ENCODE measurements at regions not wholly inside any gene's neighbourhood (a gene's known extent, or its start where the extent isn't known, plus 50 kb on each side); places are given as distances from the start of the nearest gene placed in this dataset.
"Not testable (repeated sequence)": the region's sequence is repeated elsewhere in the genome, so short reads cannot be mapped to it uniquely, and the experiment has no call there.

- peaks cover 24% of the 10 kb centered on the region for H3K27me3 Mint-ChIP-seq (ENCODE audit: low read depth)
- no peak for DNase-seq (ENCODE audit: low spot score)
- H3K4me3 Mint-ChIP-seq, result no peak overlapping the region
- no peaks in the 10 kb centered on the region for H3K36me3 Mint-ChIP-seq (ENCODE audit: low read depth)
- no peak overlapping the region for H3K27ac Mint-ChIP-seq
- peaks cover 22% of the 10 kb centered on the region for H3K4me1 Mint-ChIP-seq (ENCODE audit: low read depth)
- no peaks in the 10 kb centered on the region for H3K9me3 Mint-ChIP-seq
These were observed 479.1 kb downstream of the ATP23 start for GRCh38 chr12:58420503-58420902.

GRCh38 chr12:58421990-58422389 lies 480.6 kb downstream of the ATP23 start:
- Mint-ChIP-seq H3K36me3 (ENCODE audit: low read depth) (peaks cover 4% of the 10 kb centered on the region), H3K4me3 (no peak overlapping the region), H3K27ac (no peak overlapping the region), H3K27me3 (ENCODE audit: low read depth) (peaks cover 18% of the 10 kb centered on the region), H3K9me3 (peaks cover 5% of the 10 kb centered on the region), H3K4me1 (ENCODE audit: low read depth) (peaks cover 33% of the 10 kb centered on the region)
- DNase-seq (ENCODE audit: low spot score), result no peak

- H3K27ac Mint-ChIP-seq, result peak overlapping the region; percentile 72
- H3K27me3 Mint-ChIP-seq (ENCODE audit: low read depth), result peaks cover 37% of the 10 kb centered on the region
- peaks cover 38% of the 10 kb centered on the region for H3K4me1 Mint-ChIP-seq (ENCODE audit: low read depth)
- DNase-seq (ENCODE audit: low spot score), result no peak
- H3K4me3 Mint-ChIP-seq, result peak overlapping the region; percentile 68
- H3K9me3 Mint-ChIP-seq, result peaks cover 12% of the 10 kb centered on the region
- peaks cover 4% of the 10 kb centered on the region for H3K36me3 Mint-ChIP-seq (ENCODE audit: low read depth)
These were observed 483.5 kb downstream of the ATP23 start for GRCh38 chr12:58424735-58425392.

GRCh38 chr12:58425481-58426392 lies 484.4 kb downstream of the ATP23 start:
- Mint-ChIP-seq H3K4me3 (peak overlapping the region; percentile 68), H3K36me3 (ENCODE audit: low read depth) (peaks cover 4% of the 10 kb centered on the region), H3K27me3 (ENCODE audit: low read depth) (peaks cover 34% of the 10 kb centered on the region), H3K9me3 (peaks cover 12% of the 10 kb centered on the region), H3K4me1 (ENCODE audit: low read depth) (peaks cover 38% of the 10 kb centered on the region), H3K27ac (peak overlapping the region; percentile 72)
- peak; percentile 66 for DNase-seq (ENCODE audit: low spot score)

GRCh38 chr12:58426437-58426836 lies 485.1 kb downstream of the ATP23 start:
- Mint-ChIP-seq H3K4me1 (ENCODE audit: low read depth) (peaks cover 38% of the 10 kb centered on the region), H3K27me3 (ENCODE audit: low read depth) (peaks cover 29% of the 10 kb centered on the region), H3K9me3 (peaks cover 12% of the 10 kb centered on the region), H3K4me3 (peak overlapping the region; percentile 68)
- not testable (repeated sequence) for DNase-seq (ENCODE audit: low spot score); H3K27ac Mint-ChIP-seq; H3K36me3 Mint-ChIP-seq (ENCODE audit: low read depth)

- no peaks in the 10 kb centered on the region for H3K36me3 Mint-ChIP-seq (ENCODE audit: low read depth)
- no peak overlapping the region for H3K4me3 Mint-ChIP-seq
- H3K4me1 Mint-ChIP-seq (ENCODE audit: low read depth), result no peaks in the 10 kb centered on the region
- no peaks in the 10 kb centered on the region for H3K9me3 Mint-ChIP-seq
- H3K27me3 Mint-ChIP-seq (ENCODE audit: low read depth), result peaks cover 18% of the 10 kb centered on the region
- H3K27ac Mint-ChIP-seq, result no peak overlapping the region
- no peak for DNase-seq (ENCODE audit: low spot score)
These were observed 486.3 kb downstream of the LRIG3 start for GRCh38 chr12:58433959-58434358.

- Mint-ChIP-seq H3K4me3 (no peak overlapping the region), H3K27me3 (ENCODE audit: low read depth) (peaks cover 15% of the 10 kb centered on the region), H3K4me1 (ENCODE audit: low read depth) (no peaks in the 10 kb centered on the region), H3K9me3 (no peaks in the 10 kb centered on the region), H3K36me3 (ENCODE audit: low read depth) (no peaks in the 10 kb centered on the region), H3K27ac (no peak overlapping the region)
- no peak for DNase-seq (ENCODE audit: low spot score)
These were observed 485.6 kb downstream of the LRIG3 start for GRCh38 chr12:58434726-58435125.

GRCh38 chr12:58435647-58436046 lies 484.7 kb downstream of the LRIG3 start:
- no peaks in the 10 kb centered on the region for H3K9me3 Mint-ChIP-seq
- H3K4me3 Mint-ChIP-seq, result no peak overlapping the region
- H3K27me3 Mint-ChIP-seq (ENCODE audit: low read depth), result peaks cover 10% of the 10 kb centered on the region
- H3K4me1 Mint-ChIP-seq (ENCODE audit: low read depth), result no peaks in the 10 kb centered on the region
- no peak for DNase-seq (ENCODE audit: low spot score)
- H3K36me3 Mint-ChIP-seq (ENCODE audit: low read depth), result no peaks in the 10 kb centered on the region
- H3K27ac Mint-ChIP-seq, result no peak overlapping the region

- DNase-seq (ENCODE audit: low spot score), result no peak
- Mint-ChIP-seq H3K27me3 (ENCODE audit: low read depth) (no peaks in the 10 kb centered on the region), H3K4me3 (no peak overlapping the region), H3K9me3 (no peaks in the 10 kb centered on the region), H3K4me1 (ENCODE audit: low read depth) (no peaks in the 10 kb centered on the region), H3K36me3 (ENCODE audit: low read depth) (no peaks in the 10 kb centered on the region), H3K27ac (no peak overlapping the region)
These were observed 478.8 kb downstream of the LRIG3 start for GRCh38 chr12:58441483-58441882.

- Mint-ChIP-seq H3K27me3 (ENCODE audit: low read depth) (peaks cover 6% of the 10 kb centered on the region), H3K9me3 (no peaks in the 10 kb centered on the region), H3K36me3 (ENCODE audit: low read depth) (no peaks in the 10 kb centered on the region), H3K4me3 (no peak overlapping the region), H3K27ac (no peak overlapping the region), H3K4me1 (ENCODE audit: low read depth) (no peaks in the 10 kb centered on the region)
- no peak for DNase-seq (ENCODE audit: low spot score)
These were observed 476.9 kb downstream of the LRIG3 start for GRCh38 chr12:58443273-58443980.

- no peaks in the 10 kb centered on the region for H3K9me3 Mint-ChIP-seq
- H3K27me3 Mint-ChIP-seq (ENCODE audit: low read depth), result peaks cover 7% of the 10 kb centered on the region
- no peak overlapping the region for H3K4me3 Mint-ChIP-seq
- no peak overlapping the region for H3K27ac Mint-ChIP-seq
- H3K36me3 Mint-ChIP-seq (ENCODE audit: low read depth), result no peaks in the 10 kb centered on the region
- no peak for DNase-seq (ENCODE audit: low spot score)
- H3K4me1 Mint-ChIP-seq (ENCODE audit: low read depth), result no peaks in the 10 kb centered on the region
These were observed 476.3 kb downstream of the LRIG3 start for GRCh38 chr12:58443981-58444371.

GRCh38 chr12:58450868-58451482 lies 469.3 kb downstream of the LRIG3 start:
- no peaks in the 10 kb centered on the region for H3K4me1 Mint-ChIP-seq (ENCODE audit: low read depth)
- H3K4me3 Mint-ChIP-seq, result no peak overlapping the region
- no peaks in the 10 kb centered on the region for H3K36me3 Mint-ChIP-seq (ENCODE audit: low read depth)

GRCh38 chr12:58452546-58452945 lies 467.8 kb downstream of the LRIG3 start:
- Mint-ChIP-seq H3K27ac (no peak overlapping the region), H3K36me3 (ENCODE audit: low read depth) (no peaks in the 10 kb centered on the region), H3K9me3 (no peaks in the 10 kb centered on the region)

More at GRCh38 chr12:58450868-58451482, 469.3 kb downstream of the LRIG3 start:
- Mint-ChIP-seq H3K27ac (no peak overlapping the region), H3K27me3 (ENCODE audit: low read depth) (peaks cover 12% of the 10 kb centered on the region), H3K9me3 (no peaks in the 10 kb centered on the region)
- no peak for DNase-seq (ENCODE audit: low spot score)

More at GRCh38 chr12:58452546-58452945, 467.8 kb downstream of the LRIG3 start:
- no peak overlapping the region for H3K4me3 Mint-ChIP-seq
- no peaks in the 10 kb centered on the region for H3K4me1 Mint-ChIP-seq (ENCODE audit: low read depth)
- H3K27me3 Mint-ChIP-seq (ENCODE audit: low read depth), result peaks cover 10% of the 10 kb centered on the region
- no peak for DNase-seq (ENCODE audit: low spot score)

All from T-helper 2 cell treated with Interferon-gamma antibody and Interleukin-4, amounts not matched to agents 5 μg/mL and 100 μg/mL, for 36 hours (primary cell).